ENCODE measurements at regions not wholly inside any gene's neighbourhood (a gene's known extent, or its start where the extent isn't known, plus 50 kb on each side); places are given as distances from the start of the nearest gene placed in this dataset.
"Not testable (repeated sequence)": the region's sequence is repeated elsewhere in the genome, so short reads cannot be mapped to it uniquely, and the experiment has no call there.

DNA sequence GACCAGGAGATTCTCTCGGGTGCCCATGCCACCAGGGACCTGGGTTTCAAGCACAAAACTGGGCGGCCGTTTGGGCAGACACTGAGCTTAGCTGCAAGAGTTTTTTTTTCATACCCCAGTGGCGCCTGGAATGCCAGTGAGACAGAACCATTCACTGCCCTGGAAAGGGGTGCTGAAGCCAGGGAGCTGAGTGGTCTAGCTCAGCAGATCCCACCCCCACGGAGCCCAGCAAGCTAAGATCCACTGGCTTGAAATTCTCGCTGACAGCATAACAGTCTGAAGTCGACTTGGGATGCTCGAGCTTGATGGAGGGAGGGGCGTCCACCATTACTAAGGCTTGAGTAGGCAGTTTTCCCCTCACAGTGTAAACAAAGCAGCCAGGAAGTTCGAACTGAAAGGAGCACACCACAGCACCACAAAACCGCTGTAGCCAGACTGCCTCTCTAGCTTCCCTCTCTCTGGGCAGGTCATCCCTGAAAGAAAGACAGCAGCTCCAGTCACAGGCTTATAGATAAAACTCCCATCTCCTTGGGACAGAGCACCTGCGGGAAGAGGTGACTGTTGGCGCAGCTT, 157.7 kb downstream of the GIPC2 start:
- DNase-seq (ENCODE audit: low spot score) = not testable (repeated sequence)

DNA sequence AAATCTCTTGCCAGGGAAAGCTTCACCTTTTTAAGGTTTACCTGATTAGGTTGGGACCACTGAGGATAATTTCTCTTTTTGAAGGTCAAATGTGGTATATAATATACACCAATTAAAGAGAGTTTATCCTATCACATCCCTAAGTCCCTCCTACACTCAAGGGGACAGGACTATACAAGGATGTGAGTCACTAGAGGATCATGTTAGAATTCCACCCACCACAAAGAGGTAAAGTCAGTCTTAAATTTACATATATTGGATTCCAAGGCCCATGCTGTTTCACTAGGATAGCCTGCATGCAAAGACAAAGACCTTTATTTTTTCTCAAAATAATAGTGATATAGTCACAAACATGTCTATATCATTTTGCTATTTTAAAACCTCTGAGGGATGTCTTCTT, 164.4 kb downstream of the GIPC2 start:
- no peak for DNase-seq (ENCODE audit: low spot score)

GRCh38 chr1:78211483-78212092, 165.8 kb downstream of the GIPC2 start:
- DNase-seq (ENCODE audit: low spot score) = no peak

- DNase-seq (ENCODE audit: low spot score) = no peak
Observed at GRCh38 chr1:78214334-78214733, 168.6 kb downstream of the GIPC2 start.

DNA sequence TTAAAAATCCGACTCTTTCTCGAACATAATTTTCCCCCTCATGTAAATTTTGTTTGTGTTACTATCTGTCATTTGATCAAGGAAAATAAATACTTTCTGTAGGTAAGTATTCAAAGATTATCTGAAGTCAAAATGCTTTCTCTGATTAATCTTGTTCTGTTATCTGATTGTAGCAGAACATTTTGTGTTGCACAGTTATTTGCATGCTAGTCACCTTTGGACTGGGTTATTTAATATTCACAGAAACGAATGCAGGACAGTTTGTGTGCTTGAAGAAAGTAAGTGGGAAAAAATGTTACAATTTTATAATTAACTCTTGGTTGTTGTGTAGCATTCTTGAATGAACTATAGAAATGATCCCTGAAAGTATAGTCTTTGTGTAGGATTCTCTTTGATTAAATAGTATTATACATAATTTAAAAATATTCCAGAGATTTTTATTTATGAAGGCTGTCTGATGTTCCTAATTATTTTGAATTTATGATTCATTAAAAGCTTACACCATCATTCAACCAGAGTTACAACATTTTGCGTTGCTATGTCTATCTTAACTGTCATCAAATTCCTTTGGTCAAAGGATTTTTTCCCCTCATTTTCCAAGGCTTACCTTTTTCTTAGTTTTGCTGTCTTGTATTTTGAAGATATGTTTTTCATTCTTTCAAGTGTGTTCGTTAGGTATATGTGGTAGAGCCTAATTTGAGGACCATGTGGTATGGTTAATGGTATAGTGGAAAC, 176.6 kb downstream of the GIPC2 start:
- DNase-seq (ENCODE audit: low spot score) = no peak

- no peak for DNase-seq (ENCODE audit: low spot score)
Observed at GRCh38 chr1:78222960-78223358, 177.2 kb downstream of the GIPC2 start.

DNA sequence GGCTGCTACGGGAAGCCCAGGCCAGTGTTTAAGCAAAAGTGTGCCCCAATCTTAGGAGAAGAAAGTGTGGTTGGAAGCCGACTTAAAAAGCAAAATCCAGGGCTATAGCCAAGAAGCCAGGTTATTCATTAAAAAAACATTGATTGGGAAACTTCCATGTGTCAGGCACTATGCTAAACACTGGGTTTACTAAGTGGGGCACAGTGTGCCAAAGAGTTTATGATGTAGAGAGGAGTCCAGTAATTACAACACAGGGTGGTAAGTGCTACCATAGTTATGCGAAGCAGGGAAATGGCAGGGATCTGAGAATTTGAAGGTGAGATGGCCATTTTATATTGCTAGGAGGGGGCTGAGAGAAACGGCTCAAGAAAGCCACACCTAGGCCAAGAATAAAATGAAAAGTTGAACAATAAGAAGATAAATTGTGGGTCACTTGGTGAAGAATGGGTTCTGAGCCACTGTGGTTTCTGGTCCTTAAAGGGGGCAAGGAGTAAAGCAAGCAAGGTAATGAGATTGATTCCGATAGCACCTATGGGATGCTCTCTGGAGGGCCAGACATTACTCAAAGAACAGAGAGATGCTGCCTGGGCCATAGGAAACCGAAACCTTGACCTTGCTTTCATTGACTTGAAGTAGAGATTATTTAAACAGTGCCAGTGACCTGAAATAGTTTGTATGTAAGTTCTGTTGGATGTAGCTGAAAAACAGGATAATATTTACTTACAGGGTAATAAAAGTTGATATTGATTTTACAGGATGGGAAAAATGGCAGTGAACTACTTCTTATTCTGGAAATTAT, 177.8 kb downstream of the GIPC2 start:
- DNase-seq (ENCODE audit: low spot score) = no peak

DNA sequence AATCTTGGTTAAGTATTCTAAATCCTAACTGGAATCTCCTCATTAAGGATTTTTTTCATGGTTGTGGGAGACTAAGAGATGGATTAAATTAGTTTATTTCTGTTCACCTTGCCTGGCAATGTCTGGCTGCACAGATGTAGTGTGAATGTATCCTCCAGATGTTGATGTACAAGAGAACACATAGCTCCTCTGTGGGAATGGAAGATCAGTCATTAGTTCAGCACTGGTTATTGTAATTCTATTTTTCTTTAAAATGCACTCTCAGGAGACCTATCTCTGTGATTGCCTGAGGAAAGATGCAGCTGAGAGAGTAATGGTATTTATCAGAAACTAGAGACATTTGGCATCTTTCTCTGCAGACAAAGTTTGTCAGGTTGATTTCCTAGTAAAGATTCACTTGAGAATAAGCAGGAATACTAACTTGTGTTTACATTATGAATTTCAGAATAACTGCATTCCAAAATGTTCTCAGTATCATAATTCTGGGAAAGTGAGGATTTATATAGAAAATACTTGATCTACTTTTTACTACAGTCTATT, 178.6 kb downstream of the GIPC2 start:
- peak; percentile 40 for DNase-seq (ENCODE audit: low spot score)

DNA sequence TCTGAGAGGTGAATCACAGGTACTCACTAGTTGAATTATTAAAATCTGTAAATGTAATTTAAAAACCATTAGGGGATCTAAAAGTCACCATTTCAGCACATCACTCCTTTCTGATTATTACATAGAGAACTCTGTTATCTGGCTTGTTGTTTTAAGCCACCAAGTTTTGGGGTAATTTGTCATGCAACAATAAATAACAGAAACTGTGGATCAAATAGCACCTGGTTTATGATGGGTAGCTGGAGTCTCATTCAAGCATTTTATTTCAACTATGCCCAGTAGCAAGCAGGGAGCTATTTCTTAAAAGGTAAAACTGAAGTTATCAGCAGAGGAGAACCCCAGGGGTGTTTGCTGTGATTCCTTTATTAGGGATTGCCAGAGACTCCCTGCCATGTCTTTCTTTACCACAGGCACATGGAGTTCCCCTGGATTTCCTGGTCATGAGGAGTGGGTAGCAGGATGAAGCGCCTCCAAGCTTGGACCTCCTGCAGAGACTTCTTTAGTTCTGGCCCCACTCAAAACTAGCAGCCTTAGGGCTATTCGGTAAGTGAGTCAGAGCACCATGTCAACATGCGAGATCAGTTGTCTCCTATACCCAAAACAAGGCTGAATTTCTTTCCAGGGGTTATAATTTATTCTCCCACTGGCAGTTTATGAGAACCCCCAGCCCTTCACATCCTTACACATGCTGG, 179.2 kb downstream of the GIPC2 start:
- DNase-seq (ENCODE audit: low spot score) = no peak

GRCh38 chr1:78226784-78227183, 181.0 kb downstream of the GIPC2 start:
- DNase-seq (ENCODE audit: low spot score) = no peak

DNA sequence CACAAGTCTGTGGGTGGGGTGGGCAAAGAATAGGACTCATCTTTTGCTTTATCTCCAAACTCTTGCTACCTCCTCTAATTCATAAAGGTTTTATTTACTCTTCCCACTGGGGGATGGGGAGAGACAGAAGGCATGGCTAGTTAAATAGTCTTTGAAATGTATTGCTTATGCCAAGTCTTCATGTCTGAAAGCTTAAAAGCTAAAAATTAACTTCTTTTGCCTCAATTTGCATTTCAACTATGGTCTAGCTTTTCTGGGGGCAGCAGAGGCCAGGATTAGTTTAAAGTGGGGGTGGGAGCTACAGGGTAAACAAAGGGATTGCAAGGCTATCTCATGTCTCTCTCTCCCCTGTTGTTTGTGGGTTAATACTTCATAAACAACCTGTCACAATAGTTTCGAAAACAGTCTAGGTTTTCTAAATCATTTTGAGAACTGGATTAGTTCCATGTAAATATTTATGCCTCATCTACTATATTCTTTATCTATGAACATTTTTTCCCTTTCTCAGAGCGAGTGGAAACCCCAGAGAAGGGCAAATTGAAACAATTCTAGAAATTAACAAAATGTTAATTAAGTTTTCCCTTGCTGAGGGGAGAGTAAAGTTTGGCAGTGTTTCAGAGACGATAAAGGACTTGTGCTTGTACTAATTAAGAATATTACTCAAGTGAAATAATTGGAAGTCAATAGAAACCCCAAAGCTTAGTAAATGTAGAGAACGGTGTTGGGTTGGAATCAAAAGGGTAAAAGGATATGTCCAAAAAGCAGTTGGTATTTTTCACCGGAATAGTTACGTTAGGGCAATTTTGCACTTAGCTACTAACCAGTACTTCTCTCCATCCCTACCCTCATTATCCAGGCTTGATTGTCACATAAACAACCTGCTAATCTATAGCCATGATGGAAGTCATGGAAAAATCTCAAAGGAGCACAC, 182.2 kb downstream of the GIPC2 start:
- no peak for DNase-seq (ENCODE audit: low spot score)

- peak; percentile 25 for DNase-seq (ENCODE audit: low spot score)
Observed at GRCh38 chr1:78229344-78229743, 183.6 kb downstream of the GIPC2 start.

- DNase-seq (ENCODE audit: low spot score) = no peak
Observed at GRCh38 chr1:78231477-78231876, 185.7 kb downstream of the GIPC2 start.

GRCh38 chr1:78231894-78232293, 186.1 kb downstream of the GIPC2 start:
- no peak for DNase-seq (ENCODE audit: low spot score)

- DNase-seq (ENCODE audit: low spot score) = no peak
Observed at GRCh38 chr1:78232630-78233029, 186.9 kb downstream of the GIPC2 start.

DNA sequence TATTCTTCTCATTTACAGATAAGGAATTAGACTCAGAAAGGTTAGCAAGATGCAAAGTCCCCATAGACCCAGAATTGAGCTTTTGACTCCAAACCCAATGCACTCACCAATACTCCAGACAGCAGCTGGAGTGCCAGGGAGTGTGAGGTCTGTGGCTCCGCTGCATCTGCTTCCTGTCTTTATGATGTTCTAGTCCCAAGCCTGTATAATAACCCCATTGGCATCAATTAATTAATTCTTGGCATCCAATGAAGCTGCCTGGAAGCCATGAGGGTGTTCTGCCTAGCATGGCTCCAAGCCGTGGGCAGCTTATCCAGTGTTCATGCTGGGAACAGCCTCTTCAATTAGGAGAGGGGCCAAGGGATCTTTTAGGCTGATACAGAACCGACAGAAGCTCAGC, 188.7 kb downstream of the GIPC2 start:
- no peak for DNase-seq (ENCODE audit: low spot score)

GRCh38 chr1:78236716-78237115, 190.9 kb downstream of the GIPC2 start:
- no peak for DNase-seq (ENCODE audit: low spot score)

DNA sequence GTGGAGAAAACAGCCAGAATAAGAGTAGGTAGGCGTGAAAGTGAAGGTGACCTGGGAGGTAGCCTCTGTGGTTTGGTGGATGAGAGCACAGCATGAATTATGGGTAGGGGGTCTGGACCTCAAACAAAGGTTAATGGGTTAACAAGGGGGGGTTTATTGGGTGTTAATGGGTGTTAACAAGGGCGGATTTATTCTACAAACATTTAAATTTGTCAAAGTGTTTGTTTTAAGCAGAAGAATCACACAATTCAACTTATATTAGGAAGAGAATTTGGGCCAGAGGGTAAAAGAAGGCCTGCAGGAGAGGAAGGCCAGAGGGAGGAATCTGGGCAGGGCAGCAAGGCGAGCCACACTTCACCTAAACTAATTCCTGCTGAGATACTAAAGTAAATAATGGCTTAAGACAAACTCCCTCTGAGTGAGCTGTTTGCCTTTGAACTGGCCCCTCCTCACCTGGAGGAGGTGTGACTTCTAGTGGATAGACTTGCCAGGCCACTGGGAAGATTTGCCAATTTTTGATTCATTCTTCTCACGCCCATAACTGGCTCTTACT, 191.7 kb downstream of the GIPC2 start:
- DNase-seq (ENCODE audit: low spot score) = no peak

GRCh38 chr1:78240191-78240590, 194.4 kb downstream of the GIPC2 start:
- DNase-seq (ENCODE audit: low spot score) = no peak

- no peak for DNase-seq (ENCODE audit: low spot score)
Observed at GRCh38 chr1:78240755-78241154, 195.0 kb downstream of the GIPC2 start.

Measured in umbilical cord (tissue), 1 donor.